ENCODE measurements at regions not wholly inside any gene's neighbourhood (a gene's known extent, or its start where the extent isn't known, plus 50 kb on each side); places are given as distances from the start of the nearest gene placed in this dataset.

DNA sequence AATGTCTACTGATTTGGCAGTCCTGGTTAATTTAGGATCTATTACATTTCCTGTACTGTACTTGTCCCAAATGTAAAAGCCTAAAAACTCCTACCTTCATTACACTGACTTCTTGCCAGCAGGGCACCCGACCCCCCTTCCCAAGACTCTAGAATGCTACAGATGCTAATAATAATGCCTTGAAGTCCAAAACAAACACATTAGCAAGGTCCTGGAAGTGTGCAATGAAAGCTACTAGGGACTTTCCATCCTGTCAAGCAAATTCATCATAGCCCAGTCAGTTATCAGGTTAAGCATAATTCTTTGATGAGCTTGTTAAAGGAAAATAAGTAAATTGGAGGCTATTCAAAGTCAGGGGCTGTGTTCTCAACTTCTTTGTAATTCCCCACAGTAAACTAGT lies 115.3 kb upstream of the RBBP8 start:
- Histone ChIP-seq H3K36me3 (ENCODE audit: control insufficient read depth in 1 of 2, insufficient read depth in 2 of 2, low read length in 2 of 2) (no peaks in the 10 kb centered on the region), H3K9me3 (ENCODE audit: control insufficient read depth in 1 of 2, insufficient read depth in 1 of 2, low read depth in 1 of 2, low read length in 2 of 2) (no peaks in the 10 kb centered on the region), H2AFZ (ENCODE audit: low read depth, low read length, poor library complexity, severe bottlenecking) (no peak overlapping the region), H3K9me2 (ENCODE audit: insufficient read depth) (no peaks in the 10 kb centered on the region), H3K4me1 (ENCODE audit: control insufficient read depth in 1 of 2, insufficient read depth in 2 of 2, low read length in 2 of 2) (peaks cover 57 to 60% of the 10 kb centered on the region in 2 experiments), H3K79me2 (ENCODE audit: insufficient read depth, low read length) (no peaks in the 10 kb centered on the region), H3K9ac (ENCODE audit: low read length) (no peak overlapping the region), H4K20me1 (ENCODE audit: insufficient read depth) (no peaks in the 10 kb centered on the region), H3K4me3 (replicated peaks in 1 of 2; ENCODE audit: low read depth in 1 of 2, low read length in 2 of 2) (no peak overlapping the region), H3K4me2 (ENCODE audit: low read length) (peak overlapping the region; percentile 10; the same call in 1 of the 2 replicates), H3K27me3 (ENCODE audit: insufficient read depth, low read length) (no peaks in the 10 kb centered on the region), H3K27ac (ENCODE audit: low read depth, low read length) (peak overlapping the region; percentile 53)
- ATAC-seq (no peak), DNase-seq (ENCODE audit: low read depth, low spot score) (no peak)
- ChIA-PET RAD21 (ENCODE audit: low non-redundant PET in 1 of 2, low total read pairs in 2 of 2, uncharacterized antibody in 2 of 2, unreplicated experiment in 2 of 2) (no interaction called here), CTCF (interaction anchor here (1.2 to 3.9 kb wide), 4 partner anchors 13 to 165 kb away, joined by 4 to 19 read pairs (median 9); no protein-coding TSS in a partner anchor), POLR2A (no interaction called here)
- peak; percentile 46 for TF ChIP-seq SP1 (IDR thresholded peaks at IDR 0.05; ENCODE audit: low read depth)
- no peak for TF ChIP-seq SRF (IDR thresholded peaks at IDR 0.05; ENCODE audit: low read depth)
- 0 out of 2 replicates have a peak, but pooled peaks have one; percentile 44 for TF ChIP-seq CEBPB (IDR thresholded peaks at IDR 0.05; ENCODE audit: low read depth)
- peak; percentile 23; the same call in 1 of the 2 replicates for TF ChIP-seq FOSL1 (IDR thresholded peaks at IDR 0.05; ENCODE audit: low read depth)
- intact Hi-C loops (cut with micrococcal nuclease), result no loop called here
- no TSS peak for BruUV-seq (replicated peaks)

DNA sequence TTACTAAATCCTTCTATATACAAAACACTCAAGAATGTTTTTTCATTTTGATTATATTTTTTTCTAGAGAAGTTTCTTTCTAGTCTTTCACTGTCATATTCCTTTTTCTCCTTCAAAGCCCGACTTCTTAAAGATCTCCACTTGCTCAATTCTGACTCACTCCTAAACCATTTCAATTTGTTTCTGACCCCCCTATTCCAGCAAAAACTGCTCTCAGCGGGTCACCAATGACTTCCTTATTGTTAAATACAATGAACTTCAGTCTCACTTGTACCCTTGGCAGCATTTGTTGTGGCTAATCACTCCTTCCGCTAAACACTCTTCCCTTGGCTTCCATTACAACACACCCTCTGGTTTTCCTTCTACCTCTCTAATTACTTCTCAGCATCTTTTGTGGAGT lies 111.1 kb upstream of the RBBP8 start:
- ChIA-PET RAD21 (ENCODE audit: low non-redundant PET in 1 of 2, low total read pairs in 2 of 2, uncharacterized antibody in 2 of 2, unreplicated experiment in 2 of 2) (no interaction called here), CTCF (interaction anchor here (1.7 to 2.0 kb wide), 2 partner anchors 8 to 161 kb away, joined by 4 to 8 read pairs; no protein-coding TSS in a partner anchor), POLR2A (interaction anchor here (0.9 to 1.1 kb wide), 2 partner anchors 111 to 156 kb away, joined by 3 to 4 read pairs; partner anchors contain the start of gene RBBP8)
- BruUV-seq (replicated peaks), result no TSS peak
- Histone ChIP-seq H4K20me1 (ENCODE audit: insufficient read depth) (no peaks in the 10 kb centered on the region), H3K4me1 (ENCODE audit: control insufficient read depth in 1 of 2, insufficient read depth in 2 of 2, low read length in 2 of 2) (peaks cover 31 to 44% of the 10 kb centered on the region in 2 experiments; a peak in 3 of 4 replicates), H3K27ac (ENCODE audit: low read depth, low read length) (peak overlapping the region; percentile 87; the same call in 1 of the 2 replicates), H3K9me2 (ENCODE audit: insufficient read depth) (no peaks in the 10 kb centered on the region), H3K9me3 (ENCODE audit: control insufficient read depth in 1 of 2, insufficient read depth in 1 of 2, low read depth in 1 of 2, low read length in 2 of 2) (no peaks in the 10 kb centered on the region), H3K27me3 (ENCODE audit: insufficient read depth, low read length) (no peaks in the 10 kb centered on the region), H3K79me2 (ENCODE audit: insufficient read depth, low read length) (no peaks in the 10 kb centered on the region), H2AFZ (ENCODE audit: low read depth, low read length, poor library complexity, severe bottlenecking) (peak overlapping the region; percentile 49), H3K4me3 (replicated peaks in 1 of 2; ENCODE audit: low read depth in 1 of 2, low read length in 2 of 2) (peak overlapping the region in 1 of 2 experiments; percentile 19; a peak in 1 of 4 replicates), H3K4me2 (ENCODE audit: low read length) (peak overlapping the region; percentile 55), H3K36me3 (ENCODE audit: control insufficient read depth in 1 of 2, insufficient read depth in 2 of 2, low read length in 2 of 2) (no peaks in the 10 kb centered on the region), H3K9ac (ENCODE audit: low read length) (peak overlapping the region; percentile 24; the same call in 1 of the 2 replicates)
- intact Hi-C loops (cut with micrococcal nuclease), result no loop called here
- peak; percentile 90 for ATAC-seq
- DNase-seq (ENCODE audit: low read depth, low spot score), result peak; percentile 86
- TF ChIP-seq ZNF274 (IDR thresholded peaks at IDR 0.05; ENCODE audit: low read depth, low read length) (no peak), ELF1 (IDR thresholded peaks at IDR 0.05; ENCODE audit: borderline replicate concordance, low read depth) (peak; percentile 44), EGR1 (IDR thresholded peaks at IDR 0.05; ENCODE audit: low read depth) (no peak), EZH2 (IDR thresholded peaks at IDR 0.05) (no peak), EZH2phosphoT487 (IDR thresholded peaks at IDR 0.05; ENCODE audit: borderline replicate concordance) (no peak), ZFX (IDR thresholded peaks at IDR 0.05) (no peak), POLR2A (IDR thresholded peaks at IDR 0.05; ENCODE audit: borderline replicate concordance, extremely low read depth, insufficient read depth, insufficient read length) (no peak), CBX3 (IDR thresholded peaks at IDR 0.05; ENCODE audit: low read depth) (peak; percentile 84), POLR2AphosphoS5 (IDR thresholded peaks at IDR 0.05; ENCODE audit: low read depth, low read length) (no peak), SIN3A (IDR thresholded peaks at IDR 0.05; ENCODE audit: low read depth) (peak; percentile 32; the same call in 1 of the 2 replicates)
- TF ChIP-seq, protein P1, sequence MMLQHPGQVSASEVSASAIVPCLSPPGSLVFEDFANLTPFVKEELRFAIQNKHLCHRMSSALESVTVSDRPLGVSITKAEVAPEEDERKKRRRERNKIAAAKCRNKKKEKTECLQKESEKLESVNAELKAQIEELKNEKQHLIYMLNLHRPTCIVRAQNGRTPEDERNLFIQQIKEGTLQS (IDR thresholded peaks at IDR 0.05), result 0 out of 2 replicates have a peak, but pooled peaks have one; percentile 23
- TF ChIP-seq, protein P2, sequence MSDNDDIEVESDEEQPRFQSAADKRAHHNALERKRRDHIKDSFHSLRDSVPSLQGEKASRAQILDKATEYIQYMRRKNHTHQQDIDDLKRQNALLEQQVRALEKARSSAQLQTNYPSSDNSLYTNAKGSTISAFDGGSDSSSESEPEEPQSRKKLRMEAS (IDR thresholded peaks at IDR 0.05), result peak; percentile 37; the same call in 1 of the 2 replicates
- TF ChIP-seq, protein P3, sequence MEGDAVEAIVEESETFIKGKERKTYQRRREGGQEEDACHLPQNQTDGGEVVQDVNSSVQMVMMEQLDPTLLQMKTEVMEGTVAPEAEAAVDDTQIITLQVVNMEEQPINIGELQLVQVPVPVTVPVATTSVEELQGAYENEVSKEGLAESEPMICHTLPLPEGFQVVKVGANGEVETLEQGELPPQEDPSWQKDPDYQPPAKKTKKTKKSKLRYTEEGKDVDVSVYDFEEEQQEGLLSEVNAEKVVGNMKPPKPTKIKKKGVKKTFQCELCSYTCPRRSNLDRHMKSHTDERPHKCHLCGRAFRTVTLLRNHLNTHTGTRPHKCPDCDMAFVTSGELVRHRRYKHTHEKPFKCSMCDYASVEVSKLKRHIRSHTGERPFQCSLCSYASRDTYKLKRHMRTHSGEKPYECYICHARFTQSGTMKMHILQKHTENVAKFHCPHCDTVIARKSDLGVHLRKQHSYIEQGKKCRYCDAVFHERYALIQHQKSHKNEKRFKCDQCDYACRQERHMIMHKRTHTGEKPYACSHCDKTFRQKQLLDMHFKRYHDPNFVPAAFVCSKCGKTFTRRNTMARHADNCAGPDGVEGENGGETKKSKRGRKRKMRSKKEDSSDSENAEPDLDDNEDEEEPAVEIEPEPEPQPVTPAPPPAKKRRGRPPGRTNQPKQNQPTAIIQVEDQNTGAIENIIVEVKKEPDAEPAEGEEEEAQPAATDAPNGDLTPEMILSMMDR (IDR thresholded peaks at IDR 0.05 in 2 of 3, conservative IDR thresholded peaks at IDR 0.05 in 1 of 3; ENCODE audit: borderline replicate concordance in 1 of 3, insufficient read depth in 1 of 3, low read depth in 2 of 3, low read length in 2 of 3), result no peak

Measured in HCT116 (cell line).